ENCODE measurements at regions not wholly inside any gene's neighbourhood (a gene's known extent, or its start where the extent isn't known, plus 50 kb on each side); places are given as distances from the start of the nearest gene placed in this dataset.

GRCh38 chr18:76619621-76620315 lies 124.7 kb upstream of the ZNF516 start:
- TF ChIP-seq EZH2 (IDR thresholded peaks at IDR 0.05; ENCODE audit: low read length, missing control alignments): no peak
- no peak for TF ChIP-seq CTCF (conservative IDR thresholded peaks at IDR 0.05 in 1 of 2, IDR thresholded peaks at IDR 0.05 in 1 of 2; ENCODE audit: low read depth in 1 of 2, low read length in 2 of 2)

All from fibroblast of lung (primary cell).